HCT116 (cell line): ENCODE measurements at regions not wholly inside any gene's neighbourhood (a gene's known extent, or its start where the extent isn't known, plus 50 kb on each side); places are given as distances from the start of the nearest gene placed in this dataset.
"Not testable (repeated sequence)": the region's sequence is repeated elsewhere in the genome, so short reads cannot be mapped to it uniquely, and the experiment has no call there.

Experiments
- ATAC-seq: fragments of 200-7000 bp; cut with Tn5 transposase; 2 replicates; pipeline ENCODE4 v1.9.1; 2020; ENCODE audit warnings: mild to moderate bottlenecking, moderate library complexity
- BruUV-seq: library from RNA; stranded (reverse); fragments of 400-500 nt; replicated peaks from 2 replicates; lab custom pipeline; 2021; lab: Mats Ljungman, UMichigan
- CTCF ChIA-PET: fragments of 300-600 bp; sonication (Branson Sonifier 250); formaldehyde crosslinking; loops from one replicate; lab custom pipeline; 2021; ENCODE audit warnings: antibody characterized with exemption; lab: Charles Lee
- POLR2A ChIA-PET: fragments of 300-600, 350-600 bp; sonication (Branson Sonifier 250); formaldehyde crosslinking; loops from one replicate; lab custom pipeline; 2021; ENCODE audit warnings: antibody characterized with exemption; lab: Charles Lee
- RAD21 ChIA-PET, 2 experiments: fragments of 300-600 bp; sonication (Branson Sonifier 250); formaldehyde crosslinking; loops; one replicate each; lab custom pipeline; 2023; ENCODE audit warnings: low total read pairs in 2 of 2; ENCODE audit not compliant: uncharacterized antibody in 2 of 2, unreplicated experiment in 2 of 2, low non-redundant PET in 1 of 2; lab: Charles Lee
- DNase-seq: peaks from one replicate; pipeline ENCODE4 v3.0.0-alpha.2; 2010; ENCODE audit warnings: low read depth, low spot score
- H2AFZ ChIP-seq: fragments of 200-600 bp; shearing (Covaris generic), sonication (generic); 2 replicates; pipeline ENCODE4 v1.6.1; 2017; ENCODE audit warnings: low read depth, mixed run types, mixed read lengths, antibody characterized with exemption, low read length; ENCODE audit not compliant: poor library complexity, severe bottlenecking
- H3K27ac ChIP-seq: 2 replicates; pipeline ENCODE4 v1.5.1; 2012; ENCODE audit warnings: low read depth, low read length
- H3K27me3 ChIP-seq: fragments of 200-600 bp; sonication (generic); 2 replicates; pipeline ENCODE4 v1.6.1; 2016; ENCODE audit warnings: mixed run types, low read length, mixed read lengths; ENCODE audit not compliant: insufficient read depth
- H3K36me3 ChIP-seq, 2 experiments: fragments of 200-500 bp in 1 of 2; fragments of 200-600 bp in 1 of 2; sonication (Bioruptor generic) in 1 of 2; sonication (generic) in 1 of 2; 2 replicates each; pipeline versions ENCODE4 v1.5.1 to v1.6.1; 2014 to 2016; ENCODE audit warnings: low read length in 2 of 2, inconsistent platforms in 1 of 2, mixed read lengths in 1 of 2, mixed run types in 1 of 2; ENCODE audit not compliant: insufficient read depth in 2 of 2, control insufficient read depth in 1 of 2
- H3K4me1 ChIP-seq, 2 experiments: fragments of 200-600 bp in 1 of 2; sonication (generic) in 1 of 2; 2 replicates each; pipeline versions ENCODE4 v1.5.1 to v1.6.1; 2012 to 2017; ENCODE audit warnings: low read length in 2 of 2, inconsistent platforms in 1 of 2, mild to moderate bottlenecking in 1 of 2, mixed read lengths in 1 of 2, mixed run types in 1 of 2, moderate library complexity in 1 of 2; ENCODE audit not compliant: insufficient read depth in 2 of 2, control insufficient read depth in 1 of 2
- H3K4me2 ChIP-seq: fragments of 200-600 bp; sonication (generic); 2 replicates; pipeline ENCODE4 v1.6.1; 2017; ENCODE audit warnings: mixed run types, low read length, mixed read lengths
- H3K4me3 ChIP-seq, 2 experiments: fragments of 200-600 bp in 1 of 2; sonication (generic) in 1 of 2; replicated peaks in 1 of 2; 2 replicates each; pipeline ENCODE4 v1.5.1; 2011 to 2016; ENCODE audit warnings: low read length in 2 of 2, control low read depth in 1 of 2, low read depth in 1 of 2, mild to moderate bottlenecking in 1 of 2, mixed read lengths in 1 of 2, mixed run types in 1 of 2
- H3K79me2 ChIP-seq: fragments of 200-600 bp; sonication (generic); 2 replicates; pipeline ENCODE4 v1.6.1; 2017; ENCODE audit warnings: mild to moderate bottlenecking, mixed run types, low read length, moderate library complexity, mixed read lengths; ENCODE audit not compliant: insufficient read depth
- H3K9ac ChIP-seq: fragments of 200-600 bp; sonication (generic); 2 replicates; pipeline ENCODE4 v1.6.1; 2016; ENCODE audit warnings: low read length, mixed read lengths
- H3K9me2 ChIP-seq: fragments of 200-600 bp; sonication (generic), shearing (Covaris generic); 2 replicates; pipeline ENCODE4 v1.6.1; 2017; ENCODE audit warnings: mixed run types, mild to moderate bottlenecking, moderate library complexity; ENCODE audit not compliant: insufficient read depth
- H3K9me3 ChIP-seq, 2 experiments: fragments of 200-500 bp in 1 of 2; fragments of 200-600 bp in 1 of 2; sonication (Bioruptor generic) in 1 of 2; sonication (generic) in 1 of 2; 2 replicates each; pipeline ENCODE4 v1.6.1; 2014 to 2017; ENCODE audit warnings: low read length in 2 of 2, mixed read lengths in 2 of 2, inconsistent platforms in 1 of 2, low read depth in 1 of 2, mild to moderate bottlenecking in 1 of 2, mixed run types in 1 of 2, moderate library complexity in 1 of 2; ENCODE audit not compliant: control insufficient read depth in 1 of 2, insufficient read depth in 1 of 2
- H4K20me1 ChIP-seq: fragments of 200-600 bp; sonication (generic), shearing (Covaris generic); 2 replicates; pipeline ENCODE4 v1.6.1; 2017; ENCODE audit warnings: mixed run types, mild to moderate bottlenecking, moderate library complexity; ENCODE audit not compliant: insufficient read depth
- intact Hi-C: fragments of 100-400 bp; cut with micrococcal nuclease; formaldehyde crosslinking; loops from 2 replicates; pipeline ENCODE4 v1.10.0; 2022

DNA sequence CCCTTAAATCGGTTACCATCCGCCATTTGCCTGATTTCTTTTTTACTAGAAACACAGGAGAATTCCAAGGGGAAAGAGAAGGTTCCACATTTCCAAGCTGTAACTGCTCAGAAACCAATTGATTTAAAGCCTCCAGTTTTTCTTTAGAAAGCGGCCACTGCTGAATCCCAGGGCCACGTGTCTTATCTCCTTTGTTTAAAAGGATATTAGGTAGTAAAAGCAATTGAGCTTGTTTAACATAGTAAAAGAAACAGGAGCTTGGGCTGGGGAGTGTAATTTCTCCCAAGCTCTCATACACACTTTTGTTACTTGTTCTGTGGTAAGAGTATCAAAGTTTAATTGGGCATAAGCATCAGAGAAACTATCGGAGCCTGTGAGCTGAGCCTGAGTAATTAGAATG is 180.0 kb downstream of the OTOP1 start:
- RAD21 ChIA-PET, BruUV-seq, intact Hi-C loops, H3K27ac ChIP-seq, H2AFZ ChIP-seq, H3K36me3 ChIP-seq, DNase-seq, H3K9me2 ChIP-seq, H3K4me1 ChIP-seq, ATAC-seq, POLR2A ChIA-PET, H3K9ac ChIP-seq, H3K4me2 ChIP-seq, H3K27me3 ChIP-seq, H4K20me1 ChIP-seq, H3K79me2 ChIP-seq, H3K9me3 ChIP-seq, H3K4me3 ChIP-seq, CTCF ChIA-PET: not testable (repeated sequence)

DNA sequence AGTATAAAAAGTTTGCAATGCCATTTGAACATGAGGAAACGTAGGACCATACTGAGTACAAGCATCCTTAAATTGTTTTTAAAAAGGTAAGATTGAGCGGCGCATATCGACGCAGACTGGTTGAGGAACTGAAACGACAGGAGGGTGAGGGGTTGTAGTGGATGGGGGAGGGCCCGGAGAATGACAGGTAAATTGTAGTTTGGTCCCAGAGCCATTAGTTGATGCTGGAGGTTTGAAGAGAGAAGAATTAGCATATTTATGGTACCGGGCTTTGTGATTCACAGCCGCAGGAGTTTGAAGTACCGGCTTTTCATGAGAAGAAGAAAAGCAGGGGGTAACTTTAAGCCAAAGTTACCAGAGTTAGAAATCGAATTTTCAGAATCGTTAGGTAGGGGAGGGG is 179.5 kb downstream of the OTOP1 start:
- CTCF ChIA-PET, result not testable (repeated sequence)

GRCh38 chr4:4048227-4048626 is 178.5 kb downstream of the OTOP1 start:
- H3K27ac ChIP-seq, H3K4me2 ChIP-seq, H2AFZ ChIP-seq, H3K4me3 ChIP-seq, H3K9me3 ChIP-seq, H3K79me2 ChIP-seq, H3K36me3 ChIP-seq, DNase-seq, ATAC-seq, POLR2A ChIA-PET, H3K4me1 ChIP-seq, BruUV-seq, H3K9ac ChIP-seq, intact Hi-C loops, H4K20me1 ChIP-seq, H3K27me3 ChIP-seq, CTCF ChIA-PET, H3K9me2 ChIP-seq, RAD21 ChIA-PET: not testable (repeated sequence)

More for the DNA sequence above, 179.5 kb downstream of the OTOP1 start:
- H3K4me2 ChIP-seq, BruUV-seq, H3K9me2 ChIP-seq, H3K4me1 ChIP-seq, H3K27me3 ChIP-seq, RAD21 ChIA-PET, H3K36me3 ChIP-seq, H3K4me3 ChIP-seq, intact Hi-C loops, ATAC-seq, H3K9me3 ChIP-seq, DNase-seq, H3K9ac ChIP-seq, H2AFZ ChIP-seq, H4K20me1 ChIP-seq, POLR2A ChIA-PET, H3K79me2 ChIP-seq, H3K27ac ChIP-seq: not testable (repeated sequence)

- H3K4me2 ChIP-seq, H2AFZ ChIP-seq, H3K4me3 ChIP-seq, POLR2A ChIA-PET, CTCF ChIA-PET, H3K9ac ChIP-seq, H3K27me3 ChIP-seq, H3K27ac ChIP-seq, H3K36me3 ChIP-seq, RAD21 ChIA-PET, H4K20me1 ChIP-seq, intact Hi-C loops, BruUV-seq, H3K79me2 ChIP-seq, H3K4me1 ChIP-seq, ATAC-seq, H3K9me3 ChIP-seq, H3K9me2 ChIP-seq, DNase-seq: not testable (repeated sequence)
These were observed 175.9 kb downstream of the OTOP1 start for GRCh38 chr4:4050781-4051180.

DNA sequence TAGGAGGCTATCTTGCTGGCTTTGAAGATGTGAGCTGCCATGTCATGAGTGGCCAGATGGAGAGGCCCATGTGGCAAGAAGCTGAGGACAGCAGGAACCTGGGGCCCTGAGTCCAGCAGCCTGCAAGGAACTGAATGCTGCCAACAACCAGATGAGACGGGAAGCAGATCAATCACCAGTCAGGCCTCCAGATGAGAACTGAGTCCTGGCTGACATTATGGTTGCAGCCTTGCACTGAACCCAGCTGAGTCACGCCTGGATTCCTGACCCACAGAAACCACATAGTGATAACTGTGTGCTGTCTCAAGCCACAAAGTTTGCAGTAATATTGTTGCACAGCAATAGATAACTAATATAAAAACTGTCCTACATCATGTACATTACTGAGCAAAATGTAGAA is 173.8 kb downstream of the OTOP1 start:
- H3K27me3 ChIP-seq, H3K36me3 ChIP-seq, H4K20me1 ChIP-seq, CTCF ChIA-PET, H3K4me2 ChIP-seq, H2AFZ ChIP-seq, H3K4me3 ChIP-seq, RAD21 ChIA-PET, H3K9ac ChIP-seq, H3K79me2 ChIP-seq, DNase-seq, POLR2A ChIA-PET, H3K9me3 ChIP-seq, BruUV-seq, H3K27ac ChIP-seq, ATAC-seq, H3K4me1 ChIP-seq, H3K9me2 ChIP-seq, intact Hi-C loops: not testable (repeated sequence)
